Astrocyte (in vitro differentiated cells and primary cell): ENCODE measurements at regions not wholly inside any gene's neighbourhood (a gene's known extent, or its start where the extent isn't known, plus 50 kb on each side); places are given as distances from the start of the nearest gene placed in this dataset.

Experiments
- DNase-seq: peaks from one replicate; pipeline ENCODE4 v3.0.0-alpha.2; 2010; ENCODE audit warnings: low read depth
- FAIRE-seq: peaks from 2 replicates; lab custom pipeline; 2011; peaks lifted over from hg19 to GRCh38; lab: Jason Lieb, UNC
- H2AFZ ChIP-seq: 2 replicates; pipeline ENCODE4 v1.6.0; 2012; ENCODE audit warnings: low read depth, low read length, inconsistent platforms
- H3K27ac ChIP-seq: 2 replicates; pipeline ENCODE4 v1.5.1; 2011; ENCODE audit warnings: low read depth, low read length, inconsistent platforms
- H3K27me3 ChIP-seq: 2 replicates; pipeline ENCODE4 v1.6.0; 2011; ENCODE audit warnings: low read length, inconsistent platforms; ENCODE audit not compliant: insufficient read depth
- H3K36me3 ChIP-seq: 2 replicates; pipeline ENCODE4 v1.5.1; 2011; ENCODE audit warnings: low read length, inconsistent platforms; ENCODE audit not compliant: insufficient read depth
- H3K4me1 ChIP-seq: 2 replicates; pipeline ENCODE4 v1.5.1; 2011; ENCODE audit warnings: low read length, inconsistent platforms; ENCODE audit not compliant: insufficient read depth
- H3K4me2 ChIP-seq: 2 replicates; pipeline ENCODE4 v1.6.0; 2012; ENCODE audit warnings: low read length, inconsistent platforms
- H3K4me3 ChIP-seq: 2 replicates; pipeline ENCODE4 v1.5.1; 2011; ENCODE audit warnings: low read depth, mild to moderate bottlenecking, low read length, inconsistent platforms; ENCODE audit not compliant: insufficient read depth
- H3K79me2 ChIP-seq: 2 replicates; pipeline ENCODE4 v1.6.0; 2012; ENCODE audit warnings: mild to moderate bottlenecking, low read length, inconsistent platforms; ENCODE audit not compliant: insufficient read depth
- H3K9ac ChIP-seq: 2 replicates; pipeline ENCODE4 v1.6.0; 2012; ENCODE audit warnings: mild to moderate bottlenecking, low read length, inconsistent platforms
- H3K9me3 ChIP-seq: 2 replicates; pipeline ENCODE4 v1.5.1; 2012; ENCODE audit warnings: low read depth, mild to moderate bottlenecking, low read length, inconsistent platforms; ENCODE audit not compliant: insufficient read depth
- H4K20me1 ChIP-seq: 2 replicates; pipeline ENCODE4 v1.6.0; 2012; ENCODE audit warnings: low read length, inconsistent platforms; ENCODE audit not compliant: insufficient read depth
- H3K27ac Mint-ChIP-seq: one replicate; pipeline ENCODE4 v1.8.0; 2021; ENCODE audit warnings: mild to moderate bottlenecking, mixed read lengths; ENCODE audit not compliant: unreplicated experiment
- H3K27me3 Mint-ChIP-seq: one replicate; pipeline ENCODE4 v1.8.0; 2021; ENCODE audit warnings: low read depth, mixed read lengths; ENCODE audit not compliant: unreplicated experiment
- H3K36me3 Mint-ChIP-seq: one replicate; pipeline ENCODE4 v1.8.0; 2021; ENCODE audit warnings: low read depth, mixed read lengths; ENCODE audit not compliant: unreplicated experiment
- H3K4me1 Mint-ChIP-seq: one replicate; pipeline ENCODE4 v1.8.0; 2021; ENCODE audit warnings: low read depth, mixed read lengths; ENCODE audit not compliant: unreplicated experiment
- H3K4me3 Mint-ChIP-seq: one replicate; pipeline ENCODE4 v1.8.0; 2021; ENCODE audit warnings: mild to moderate bottlenecking, moderate library complexity, mixed read lengths; ENCODE audit not compliant: unreplicated experiment
- H3K9me3 Mint-ChIP-seq: one replicate; pipeline ENCODE4 v1.8.0; 2021; ENCODE audit warnings: mild to moderate bottlenecking, mixed read lengths; ENCODE audit not compliant: unreplicated experiment
- CTCF ChIP-seq: IDR thresholded peaks from 2 replicates; pipeline ENCODE4 v1.5.1; 2011; ENCODE audit warnings: low read depth, mild to moderate bottlenecking, inconsistent platforms, low read length, moderate library complexity; ENCODE audit not compliant: insufficient read depth
- EZH2 ChIP-seq: IDR thresholded peaks from 2 replicates; pipeline ENCODE4 v1.6.1; 2012; ENCODE audit warnings: mild to moderate bottlenecking, low read length, inconsistent platforms; ENCODE audit not compliant: insufficient read depth

- Histone ChIP-seq H3K4me3 (no peak overlapping the region), H3K4me1 (no peaks in the 10 kb centered on the region), H3K27me3 (peaks cover 27% of the 10 kb centered on the region), H3K9me3 (no peaks in the 10 kb centered on the region), H3K4me2 (no peak overlapping the region), H4K20me1 (no peaks in the 10 kb centered on the region), H3K36me3 (no peaks in the 10 kb centered on the region), H3K27ac (no peak overlapping the region), H2AFZ (no peak overlapping the region), H3K79me2 (no peaks in the 10 kb centered on the region), H3K9ac (no peak overlapping the region)
- H3K27ac Mint-ChIP-seq: no peak overlapping the region
- H3K36me3 Mint-ChIP-seq: peaks cover 2% of the 10 kb centered on the region
- TF ChIP-seq CTCF (no peak), EZH2 (no peak)
- no peaks in the 10 kb centered on the region for H3K4me1 Mint-ChIP-seq
- peaks cover 4% of the 10 kb centered on the region for H3K9me3 Mint-ChIP-seq
- DNase-seq (no peak), FAIRE-seq (no peak)
- no peak overlapping the region for H3K4me3 Mint-ChIP-seq
- peaks cover 59% of the 10 kb centered on the region for H3K27me3 Mint-ChIP-seq
Measured at GRCh38 chr1:25043228-25043580, 113.1 kb upstream of the RUNX3 start.

GRCh38 chr1:25042331-25043227 lies 112.5 kb upstream of the RUNX3 start:
- Mint-ChIP-seq H3K36me3 (peaks cover 2% of the 10 kb centered on the region), H3K9me3 (peaks cover 4% of the 10 kb centered on the region), H3K27me3 (peaks cover 53% of the 10 kb centered on the region), H3K27ac (no peak overlapping the region), H3K4me3 (no peak overlapping the region), H3K4me1 (no peaks in the 10 kb centered on the region)
- Histone ChIP-seq H2AFZ (no peak overlapping the region), H3K27me3 (peaks cover 27% of the 10 kb centered on the region), H3K4me1 (no peaks in the 10 kb centered on the region), H3K36me3 (no peaks in the 10 kb centered on the region), H3K9ac (no peak overlapping the region), H4K20me1 (no peaks in the 10 kb centered on the region), H3K79me2 (no peaks in the 10 kb centered on the region), H3K27ac (no peak overlapping the region), H3K4me3 (no peak overlapping the region), H3K4me2 (no peak overlapping the region), H3K9me3 (no peaks in the 10 kb centered on the region)
- TF ChIP-seq CTCF (no peak), EZH2 (no peak)
- FAIRE-seq: no peak
- no peak for DNase-seq

- no peaks in the 10 kb centered on the region for H3K36me3 ChIP-seq
- TF ChIP-seq CTCF (no peak), EZH2 (no peak)
- peaks cover 2% of the 10 kb centered on the region for H3K36me3 Mint-ChIP-seq
- H2AFZ ChIP-seq: no peak overlapping the region
- H3K27me3 Mint-ChIP-seq: peaks cover 46% of the 10 kb centered on the region
- DNase-seq (no peak), FAIRE-seq (no peak)
- no peaks in the 10 kb centered on the region for H4K20me1 ChIP-seq
- no peak overlapping the region for H3K27ac ChIP-seq
- H3K4me1 Mint-ChIP-seq: no peaks in the 10 kb centered on the region
- no peak overlapping the region for H3K4me3 Mint-ChIP-seq
- H3K9ac ChIP-seq: no peak overlapping the region
- H3K4me1 ChIP-seq: no peaks in the 10 kb centered on the region
- H3K4me3 ChIP-seq: no peak overlapping the region
- peaks cover 4% of the 10 kb centered on the region for H3K9me3 Mint-ChIP-seq
- no peak overlapping the region for H3K4me2 ChIP-seq
- no peak overlapping the region for H3K27ac Mint-ChIP-seq
- H3K79me2 ChIP-seq: no peaks in the 10 kb centered on the region
- peaks cover 27% of the 10 kb centered on the region for H3K27me3 ChIP-seq
- H3K9me3 ChIP-seq: no peaks in the 10 kb centered on the region
Measured at GRCh38 chr1:25041916-25042315, 111.8 kb upstream of the RUNX3 start.
